Rectal smooth muscle tissue (tissue), 1 donor: ENCODE measurements at regions not wholly inside any gene's neighbourhood (a gene's known extent, or its start where the extent isn't known, plus 50 kb on each side); places are given as distances from the start of the nearest gene placed in this dataset.
"Not testable (repeated sequence)": the region's sequence is repeated elsewhere in the genome, so short reads cannot be mapped to it uniquely, and the experiment has no call there.

Experiments
- H3K27ac ChIP-seq: one replicate; pipeline ENCODE4 v1.7.0; 2013; ENCODE audit warnings: low read depth, low read length, inconsistent platforms
- H3K27me3 ChIP-seq: one replicate; pipeline ENCODE4 v1.7.0; 2013; ENCODE audit warnings: low read length; ENCODE audit not compliant: control insufficient read depth, insufficient read depth
- H3K36me3 ChIP-seq: one replicate; pipeline ENCODE4 v1.7.0; 2013; ENCODE audit warnings: low read length; ENCODE audit not compliant: control insufficient read depth, insufficient read depth
- H3K4me1 ChIP-seq: one replicate; pipeline ENCODE4 v1.7.0; 2013; ENCODE audit warnings: low read length; ENCODE audit not compliant: control insufficient read depth, insufficient read depth
- H3K4me3 ChIP-seq: one replicate; pipeline ENCODE4 v1.7.0; 2013; ENCODE audit warnings: low read length
- H3K9ac ChIP-seq: one replicate; pipeline ENCODE4 v1.7.0; 2013; ENCODE audit warnings: low read length

- no peaks in the 10 kb centered on the region for H3K36me3 ChIP-seq
- H3K4me1 ChIP-seq: no peaks in the 10 kb centered on the region
- no peak overlapping the region for H3K9ac ChIP-seq
- H3K27me3 ChIP-seq: no peaks in the 10 kb centered on the region
- H3K27ac ChIP-seq: peak overlapping the region; percentile 21
- no peak overlapping the region for H3K4me3 ChIP-seq
These were observed 182.1 kb downstream of the ETAA1 start for GRCh38 chr2:67579216-67579615.

GRCh38 chr2:67579806-67580205 lies 182.7 kb downstream of the ETAA1 start:
- H3K27ac ChIP-seq: peak overlapping the region; percentile 21

GRCh38 chr2:67581751-67582150 lies 184.6 kb downstream of the ETAA1 start:
- H3K27ac ChIP-seq: no peak overlapping the region
- no peak overlapping the region for H3K4me3 ChIP-seq
- no peaks in the 10 kb centered on the region for H3K27me3 ChIP-seq
- H3K36me3 ChIP-seq: no peaks in the 10 kb centered on the region
- H3K4me1 ChIP-seq: no peaks in the 10 kb centered on the region
- H3K9ac ChIP-seq: no peak overlapping the region

More at GRCh38 chr2:67579806-67580205, 182.7 kb downstream of the ETAA1 start:
- Histone ChIP-seq H3K4me1 (no peaks in the 10 kb centered on the region), H3K36me3 (no peaks in the 10 kb centered on the region), H3K4me3 (no peak overlapping the region), H3K27me3 (no peaks in the 10 kb centered on the region), H3K9ac (no peak overlapping the region)

- H3K27ac ChIP-seq: no peak overlapping the region
- no peak overlapping the region for H3K9ac ChIP-seq
- H3K4me3 ChIP-seq: no peak overlapping the region
- no peaks in the 10 kb centered on the region for H3K4me1 ChIP-seq
- no peaks in the 10 kb centered on the region for H3K36me3 ChIP-seq
- no peaks in the 10 kb centered on the region for H3K27me3 ChIP-seq
These were observed 186.1 kb downstream of the ETAA1 start for GRCh38 chr2:67583185-67583584.

- Histone ChIP-seq H3K9ac (no peak overlapping the region), H3K36me3 (no peaks in the 10 kb centered on the region), H3K27me3 (no peaks in the 10 kb centered on the region), H3K4me1 (no peaks in the 10 kb centered on the region), H3K4me3 (no peak overlapping the region), H3K27ac (no peak overlapping the region)
These were observed 188.3 kb downstream of the ETAA1 start for GRCh38 chr2:67585400-67585799.

- not testable (repeated sequence) for H3K36me3 ChIP-seq, H3K9ac ChIP-seq, H3K27ac ChIP-seq, H3K4me3 ChIP-seq, H3K27me3 ChIP-seq, H3K4me1 ChIP-seq
These were observed 192.0 kb downstream of the ETAA1 start for GRCh38 chr2:67589121-67589520.

GRCh38 chr2:67594522-67594921 lies 197.4 kb downstream of the ETAA1 start:
- not testable (repeated sequence) for H3K4me1 ChIP-seq, H3K27ac ChIP-seq, H3K9ac ChIP-seq, H3K36me3 ChIP-seq, H3K4me3 ChIP-seq, H3K27me3 ChIP-seq

GRCh38 chr2:67596871-67597270 lies 199.7 kb downstream of the ETAA1 start:
- Histone ChIP-seq H3K4me1 (no peaks in the 10 kb centered on the region), H3K9ac (no peak overlapping the region), H3K27me3 (no peaks in the 10 kb centered on the region), H3K36me3 (no peaks in the 10 kb centered on the region), H3K4me3 (no peak overlapping the region), H3K27ac (no peak overlapping the region)

GRCh38 chr2:67599561-67599960 lies 202.4 kb downstream of the ETAA1 start:
- Histone ChIP-seq H3K27me3 (no peaks in the 10 kb centered on the region), H3K27ac (no peak overlapping the region), H3K4me1 (no peaks in the 10 kb centered on the region), H3K36me3 (no peaks in the 10 kb centered on the region), H3K4me3 (no peak overlapping the region), H3K9ac (no peak overlapping the region)

GRCh38 chr2:67600222-67600871 lies 203.2 kb downstream of the ETAA1 start:
- Histone ChIP-seq H3K36me3 (no peaks in the 10 kb centered on the region), H3K27ac (no peak overlapping the region), H3K27me3 (no peaks in the 10 kb centered on the region), H3K9ac (no peak overlapping the region), H3K4me1 (no peaks in the 10 kb centered on the region), H3K4me3 (no peak overlapping the region)

GRCh38 chr2:67600946-67601345 lies 203.8 kb downstream of the ETAA1 start:
- Histone ChIP-seq H3K27ac (no peak overlapping the region), H3K9ac (no peak overlapping the region)

GRCh38 chr2:67604360-67604759 lies 207.2 kb downstream of the ETAA1 start:
- Histone ChIP-seq H3K36me3 (no peaks in the 10 kb centered on the region), H3K9ac (no peak overlapping the region), H3K27me3 (no peaks in the 10 kb centered on the region), H3K4me3 (no peak overlapping the region), H3K27ac (no peak overlapping the region), H3K4me1 (no peaks in the 10 kb centered on the region)

More at GRCh38 chr2:67600946-67601345, 203.8 kb downstream of the ETAA1 start:
- Histone ChIP-seq H3K4me3 (no peak overlapping the region), H3K36me3 (no peaks in the 10 kb centered on the region), H3K27me3 (no peaks in the 10 kb centered on the region), H3K4me1 (no peaks in the 10 kb centered on the region)

GRCh38 chr2:67612576-67613042 lies 215.5 kb downstream of the ETAA1 start:
- Histone ChIP-seq H3K4me3 (no peak overlapping the region), H3K27ac (no peak overlapping the region), H3K27me3 (no peaks in the 10 kb centered on the region), H3K36me3 (no peaks in the 10 kb centered on the region), H3K4me1 (peaks cover 15% of the 10 kb centered on the region), H3K9ac (no peak overlapping the region)
